NCI-H446 (cell line): ENCODE measurements at regions not wholly inside any gene's neighbourhood (a gene's known extent, or its start where the extent isn't known, plus 50 kb on each side); places are given as distances from the start of the nearest gene placed in this dataset.
"Not testable (repeated sequence)": the region's sequence is repeated elsewhere in the genome, so short reads cannot be mapped to it uniquely, and the experiment has no call there.

Experiments used
- DNase-seq, 2 experiments: peaks; one replicate each; lab custom pipeline; 2025; lab: John Stamatoyannopoulos, UW

- DNase-seq, result no peak
Observed at GRCh38 chr5:44048276-44048984, 340.8 kb downstream of the FGF10 start.

GRCh38 chr5:44046619-44047364 lies 342.4 kb downstream of the FGF10 start:
- DNase-seq, result no peak

GRCh38 chr5:44044549-44044948 lies 344.7 kb downstream of the FGF10 start:
- not testable (repeated sequence) for DNase-seq

- DNase-seq, result no peak
Observed at GRCh38 chr5:44028226-44028625, 361.0 kb downstream of the FGF10 start.

- DNase-seq, result no peak
Observed at GRCh38 chr5:44022622-44023021, 366.6 kb downstream of the FGF10 start.

- DNase-seq, result no peak
Observed at GRCh38 chr5:44011518-44011917, 377.7 kb downstream of the FGF10 start.

GRCh38 chr5:44002381-44002901 lies 386.8 kb downstream of the FGF10 start:
- no peak for DNase-seq

- DNase-seq, result no peak
Observed at GRCh38 chr5:44001675-44002380, 387.4 kb downstream of the FGF10 start.

GRCh38 chr5:44001236-44001635 lies 388.0 kb downstream of the FGF10 start:
- DNase-seq, result no peak

- DNase-seq, result no peak
Observed at GRCh38 chr5:43997647-43998272, 391.5 kb downstream of the FGF10 start.

GRCh38 chr5:43996221-43996620 lies 393.0 kb downstream of the FGF10 start:
- DNase-seq, result no peak

- no peak for DNase-seq
Observed at GRCh38 chr5:43994352-43994708, 391.4 kb downstream of the NNT start.

GRCh38 chr5:43993634-43994351 lies 390.8 kb downstream of the NNT start:
- no peak for DNase-seq

- no peak for DNase-seq
Observed at GRCh38 chr5:43985411-43985810, 382.4 kb downstream of the NNT start.

GRCh38 chr5:43981556-43981955 lies 378.6 kb downstream of the NNT start:
- DNase-seq, result no peak

- DNase-seq, result no peak
Observed at GRCh38 chr5:43973908-43974307, 370.9 kb downstream of the NNT start.

- DNase-seq, result no peak
Observed at GRCh38 chr5:43973318-43973717, 370.3 kb downstream of the NNT start.

GRCh38 chr5:43967165-43967564 lies 364.2 kb downstream of the NNT start:
- DNase-seq, result no peak

- DNase-seq, result no peak
Observed at GRCh38 chr5:43959144-43959543, 356.2 kb downstream of the NNT start.

- no peak for DNase-seq
Observed at GRCh38 chr5:43947935-43948334, 345.0 kb downstream of the NNT start.

GRCh38 chr5:43941806-43942205 lies 338.8 kb downstream of the NNT start:
- no peak for DNase-seq

GRCh38 chr5:43940562-43940961 lies 337.6 kb downstream of the NNT start:
- DNase-seq, result no peak
